Body of pancreas (tissue), 4 donors: ENCODE measurements at regions not wholly inside any gene's neighbourhood (a gene's known extent, or its start where the extent isn't known, plus 50 kb on each side); places are given as distances from the start of the nearest gene placed in this dataset.

Source experiments
- POLR2A ChIP-seq, 3 donors: fragments of 450-650 bp; IDR thresholded peaks; one replicate each; pipeline ENCODE4 v1.6.1; 2016; ENCODE audit warnings: antibody characterized with exemption in 3 of 3, mild to moderate bottlenecking in 2 of 3
- TF ChIP-seq, protein P1 (sequence below), 7 experiments: fragments of 450-650 bp in 4 of 7; fragments of 200-600 bp in 3 of 7; sonication (generic) in 3 of 7; IDR thresholded peaks; one replicate each; pipeline ENCODE4 v1.5.1; 2016 to 2019; ENCODE audit warnings: antibody characterized with exemption in 7 of 7

DNA sequence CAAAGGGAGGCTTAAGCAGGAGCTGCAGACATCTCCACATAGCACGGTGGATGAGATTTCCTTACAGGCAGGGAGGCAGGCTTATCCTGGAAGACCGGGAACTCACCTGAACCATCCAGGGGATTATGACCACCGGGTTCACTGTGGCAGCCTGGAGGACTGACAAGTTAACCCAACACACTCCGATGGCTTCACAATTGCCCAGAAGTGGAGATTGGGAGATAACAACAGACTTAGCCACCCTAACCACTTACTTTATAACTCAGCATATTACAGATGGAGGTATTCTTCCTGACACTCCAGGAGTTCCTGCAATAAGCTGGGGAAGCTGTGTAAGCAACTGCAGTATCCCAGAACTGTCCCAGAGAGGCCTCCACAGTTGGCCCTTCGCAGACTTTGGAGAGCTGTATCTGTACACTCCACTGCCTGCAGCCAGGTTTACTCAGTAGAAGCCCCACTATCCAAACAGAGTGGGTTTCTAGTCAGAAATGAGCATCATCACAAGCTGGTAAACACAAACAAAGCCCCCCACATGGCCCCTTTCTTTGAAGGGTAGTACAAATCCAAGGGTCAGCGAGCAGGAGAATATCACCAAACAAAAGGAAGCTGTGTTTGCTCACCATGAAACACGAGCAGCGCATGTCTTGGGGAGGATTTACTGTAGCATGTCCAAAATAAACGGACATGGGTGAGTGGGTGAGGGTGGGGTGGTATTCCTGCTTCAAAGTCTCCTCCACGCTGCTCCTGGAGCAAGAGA is 462.2 kb downstream of the RASEF start:
- TF ChIP-seq, protein P1, sequence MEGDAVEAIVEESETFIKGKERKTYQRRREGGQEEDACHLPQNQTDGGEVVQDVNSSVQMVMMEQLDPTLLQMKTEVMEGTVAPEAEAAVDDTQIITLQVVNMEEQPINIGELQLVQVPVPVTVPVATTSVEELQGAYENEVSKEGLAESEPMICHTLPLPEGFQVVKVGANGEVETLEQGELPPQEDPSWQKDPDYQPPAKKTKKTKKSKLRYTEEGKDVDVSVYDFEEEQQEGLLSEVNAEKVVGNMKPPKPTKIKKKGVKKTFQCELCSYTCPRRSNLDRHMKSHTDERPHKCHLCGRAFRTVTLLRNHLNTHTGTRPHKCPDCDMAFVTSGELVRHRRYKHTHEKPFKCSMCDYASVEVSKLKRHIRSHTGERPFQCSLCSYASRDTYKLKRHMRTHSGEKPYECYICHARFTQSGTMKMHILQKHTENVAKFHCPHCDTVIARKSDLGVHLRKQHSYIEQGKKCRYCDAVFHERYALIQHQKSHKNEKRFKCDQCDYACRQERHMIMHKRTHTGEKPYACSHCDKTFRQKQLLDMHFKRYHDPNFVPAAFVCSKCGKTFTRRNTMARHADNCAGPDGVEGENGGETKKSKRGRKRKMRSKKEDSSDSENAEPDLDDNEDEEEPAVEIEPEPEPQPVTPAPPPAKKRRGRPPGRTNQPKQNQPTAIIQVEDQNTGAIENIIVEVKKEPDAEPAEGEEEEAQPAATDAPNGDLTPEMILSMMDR (IDR thresholded peaks at IDR 0.05), result no peak
- no peak for TF ChIP-seq POLR2A (IDR thresholded peaks at IDR 0.05)
